HepG2 (cell line): ENCODE measurements at regions not wholly inside any gene's neighbourhood (a gene's known extent, or its start where the extent isn't known, plus 50 kb on each side); places are given as distances from the start of the nearest gene placed in this dataset.

Experiments
- ATAC-seq: fragments of 200-7000 bp; cut with Tn5 transposase; 3 replicates; pipeline ENCODE4 v1.9.1; 2020; ENCODE audit warnings: mild to moderate bottlenecking, moderate library complexity
- BruUV-seq: library from RNA; stranded (reverse); fragments of 400-500 nt; replicated peaks from 2 replicates; lab custom pipeline; 2021; lab: Mats Ljungman, UMichigan
- CTCF ChIA-PET: fragments of 300-600 bp; formaldehyde crosslinking; extraction: SDS; loops from one replicate; lab custom pipeline; 2021; ENCODE audit warnings: low total read pairs, inconsistent platforms, low intra/inter-chr PET ratio; lab: Yijun Ruan, JAX
- POLR2A ChIA-PET: fragments of 350-600 bp; sonication (Branson Sonifier 250); formaldehyde crosslinking; loops from one replicate; lab custom pipeline; 2020; ENCODE audit warnings: antibody characterized with exemption, inconsistent platforms; lab: Yijun Ruan, JAX
- DNase-seq: peaks from one replicate; pipeline ENCODE4 v3.0.0-alpha.2; 2015; ENCODE audit warnings: low spot score
- FAIRE-seq: peaks from 3 replicates; lab custom pipeline; 2011; peaks lifted over from hg19 to GRCh38; lab: Jason Lieb, UNC
- H2AFZ ChIP-seq: one replicate; pipeline ENCODE4 v1.6.1; 2011; ENCODE audit warnings: low read length, inconsistent platforms
- H3K27ac ChIP-seq: fragments of 300-600 bp; 3 replicates; pipeline ENCODE4 v1.8.0; 2011; ENCODE audit warnings: mixed run types, mild to moderate bottlenecking, mixed read lengths, low read length, inconsistent platforms; ENCODE audit not compliant: insufficient read depth; ENCODE audit errors: extremely low read length
- H3K27me3 ChIP-seq, 2 experiments: fragments of 200-600 bp in 1 of 2; 2 replicates in 1 of 2; 3 replicates in 1 of 2; pipeline versions ENCODE4 v1.6.0 to v1.8.0; 2011; ENCODE audit warnings: low read length in 2 of 2, mild to moderate bottlenecking in 2 of 2, moderate library complexity in 2 of 2, inconsistent platforms in 1 of 2; ENCODE audit not compliant: insufficient read depth in 2 of 2, control insufficient read depth in 1 of 2
- H3K36me3 ChIP-seq, 2 experiments: fragments of 200-600 bp in 1 of 2; replicated peaks in 1 of 2; 2 replicates in 1 of 2; 3 replicates in 1 of 2; pipeline versions ENCODE4 v1.5.1 to v1.8.0; 2011; ENCODE audit warnings: low read length in 2 of 2, inconsistent platforms in 1 of 2; ENCODE audit not compliant: insufficient read depth in 2 of 2, control insufficient read depth in 1 of 2
- H3K4me1 ChIP-seq: 2 replicates; pipeline ENCODE4 v1.5.1; 2012; ENCODE audit warnings: low read length, inconsistent platforms; ENCODE audit not compliant: insufficient read depth
- H3K4me2 ChIP-seq: 2 replicates; pipeline ENCODE4 v1.6.0; 2011; ENCODE audit warnings: low read depth, low read length, inconsistent platforms
- H3K4me3 ChIP-seq, 3 experiments: fragments of 200-600 bp in 1 of 3; sonication (generic), shearing (Covaris generic) in 1 of 3; replicated peaks in 1 of 3; 2 replicates each; pipeline ENCODE4 v1.5.1; 2011 to 2016; ENCODE audit warnings: low read length in 3 of 3, inconsistent platforms in 2 of 3, low read depth in 2 of 3, mild to moderate bottlenecking in 2 of 3, control low read depth in 1 of 3, mixed read lengths in 1 of 3; ENCODE audit not compliant: insufficient read depth in 1 of 3
- H3K79me2 ChIP-seq: one replicate; pipeline ENCODE4 v1.6.1; 2011; ENCODE audit warnings: low read length, inconsistent platforms; ENCODE audit not compliant: insufficient read depth
- H3K9ac ChIP-seq: 2 replicates; pipeline ENCODE4 v1.6.0; 2011; ENCODE audit warnings: mild to moderate bottlenecking, low read depth, low read length, inconsistent platforms; ENCODE audit not compliant: insufficient read depth
- H3K9me3 ChIP-seq: 2 replicates; pipeline ENCODE4 v1.5.1; 2012; ENCODE audit warnings: mild to moderate bottlenecking, low read length
- H4K20me1 ChIP-seq: 2 replicates; pipeline ENCODE4 v1.6.0; 2011; ENCODE audit warnings: inconsistent platforms, mild to moderate bottlenecking, low read length, moderate library complexity; ENCODE audit not compliant: insufficient read depth
- PRDM4 ChIP-seq: sonication (generic); formaldehyde crosslinking; IDR thresholded peaks from 2 replicates; pipeline ENCODE4 v1.9.0; 2021; ENCODE audit warnings: missing genetic modification reagents, borderline replicate concordance
- SMYD3 ChIP-seq: sonication (generic); formaldehyde crosslinking; IDR thresholded peaks from 2 replicates; pipeline ENCODE4 v1.8.1; 2023; ENCODE audit warnings: mild to moderate bottlenecking, missing genetic modification reagents
- ZNF235 ChIP-seq: sonication (generic); formaldehyde crosslinking; IDR thresholded peaks from 2 replicates; pipeline ENCODE4 v1.8.1; 2023; ENCODE audit warnings: mild to moderate bottlenecking, missing genetic modification reagents, borderline replicate concordance
- ZNF276 ChIP-seq: sonication (generic); formaldehyde crosslinking; IDR thresholded peaks from 2 replicates; pipeline ENCODE4 v1.4.0; 2020; ENCODE audit warnings: mild to moderate bottlenecking, low read depth, missing genetic modification reagents
- ZNF629 ChIP-seq: sonication (generic); formaldehyde crosslinking; conservative IDR thresholded peaks from 2 replicates; pipeline ENCODE4 v1.5.0; 2020; ENCODE audit warnings: missing genetic modification reagents
- ZNF652 ChIP-seq: IDR thresholded peaks from 2 replicates; pipeline ENCODE4 v1.6.1; 2016; ENCODE audit warnings: low read depth, borderline replicate concordance
- ZNF660 ChIP-seq: sonication (generic); formaldehyde crosslinking; IDR thresholded peaks from 2 replicates; pipeline ENCODE4 v1.5.1; 2020; ENCODE audit warnings: mild to moderate bottlenecking, low read depth, missing genetic modification reagents, borderline replicate concordance
- WGBS: methylation state at CpG from one replicate; pipeline ENCODE4 v1.1.6; 2017; ENCODE audit warnings: low lambda C conversion rate; 5-methylcytosine and 5-hydroxymethylcytosine counted together
- in situ Hi-C: cut with HindIII; loops from 2 replicates; pipeline ENCODE4 v1.10.0; 2017; ENCODE audit warnings: low pct_unique_long_range_greater_than_20kb; ENCODE audit not compliant: extremely low pct_ligation_motif_present
- intact Hi-C: fragments of 100-400 bp; cut with micrococcal nuclease; formaldehyde crosslinking; loops from one replicate; pipeline ENCODE4 v1.10.0; 2022; ENCODE audit not compliant: unreplicated experiment
- TF ChIP-seq, protein P1 (sequence below): sonication (generic); formaldehyde crosslinking; IDR thresholded peaks from 2 replicates; pipeline ENCODE4 v1.5.0; 2020; ENCODE audit warnings: missing genetic modification reagents

- in situ Hi-C loops = no loop called here
- no peak for FAIRE-seq
- POLR2A ChIA-PET = no interaction called here
Observed at GRCh38 chr4:4791299-4792111, 68.0 kb upstream of the MSX1 start.

More at GRCh38 chr4:4791299-4792111, 68.0 kb upstream of the MSX1 start:
- Histone ChIP-seq H4K20me1 (no peaks in the 10 kb centered on the region), H3K4me3 (no peak overlapping the region), H3K27ac (no peak overlapping the region), H3K4me2 (no peak overlapping the region), H3K27me3 (no peaks in the 10 kb centered on the region), H3K4me1 (peaks cover 8% of the 10 kb centered on the region), H3K9ac (no peak overlapping the region), H2AFZ (no peak overlapping the region), H3K79me2 (no peaks in the 10 kb centered on the region), H3K36me3 (no peaks in the 10 kb centered on the region), H3K9me3 (peaks cover 22% of the 10 kb centered on the region)
- DNase-seq = no peak
- 52% methylated on average over 12 of the region's 14 CpGs for WGBS
- CTCF ChIA-PET = no interaction called here
- intact Hi-C loops = no loop called here
- TF ChIP-seq ZNF660 (CRISPR knock-in tag) = no peak
- TF ChIP-seq PRDM4 (CRISPR knock-in tag) = no peak
- TF ChIP-seq ZNF652 = no peak
- no peak for TF ChIP-seq ZNF235 (CRISPR knock-in tag)
- TF ChIP-seq ZNF629 (CRISPR knock-in tag) = no peak
- TF ChIP-seq SMYD3 (CRISPR knock-in tag) = no peak
- TF ChIP-seq ZNF276 (CRISPR knock-in tag) = no peak
- TF ChIP-seq, protein P1, sequence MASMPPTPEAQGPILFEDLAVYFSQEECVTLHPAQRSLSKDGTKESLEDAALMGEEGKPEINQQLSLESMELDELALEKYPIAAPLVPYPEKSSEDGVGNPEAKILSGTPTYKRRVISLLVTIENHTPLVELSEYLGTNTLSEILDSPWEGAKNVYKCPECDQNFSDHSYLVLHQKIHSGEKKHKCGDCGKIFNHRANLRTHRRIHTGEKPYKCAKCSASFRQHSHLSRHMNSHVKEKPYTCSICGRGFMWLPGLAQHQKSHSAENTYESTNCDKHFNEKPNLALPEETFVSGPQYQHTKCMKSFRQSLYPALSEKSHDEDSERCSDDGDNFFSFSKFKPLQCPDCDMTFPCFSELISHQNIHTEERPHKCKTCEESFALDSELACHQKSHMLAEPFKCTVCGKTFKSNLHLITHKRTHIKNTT (CRISPR knock-in tag) = no peak
- BruUV-seq = no TSS peak
- ATAC-seq = no peak
